K562 (cell line): ENCODE measurements at regions not wholly inside any gene's neighbourhood (a gene's known extent, or its start where the extent isn't known, plus 50 kb on each side); places are given as distances from the start of the nearest gene placed in this dataset.

ENCODE experiments used
- ATAC-seq: fragments of 200-7000 bp; cut with Tn5 transposase; 3 replicates; pipeline ENCODE4 v1.9.1; 2020; ENCODE audit warnings: moderate library complexity
- BruUV-seq: library from RNA; stranded (reverse); fragments of 400-500 nt; replicated peaks from 2 replicates; lab custom pipeline; 2021; lab: Mats Ljungman, UMichigan
- CTCF ChIA-PET: fragments of 300-600 bp; formaldehyde crosslinking; extraction: SDS; loops from one replicate; lab custom pipeline; 2021; ENCODE audit warnings: low intra/inter-chr PET ratio; lab: Yijun Ruan, JAX
- POLR2A ChIA-PET: fragments of 300-600, 350-650 bp; sonication (Branson Sonifier 250); formaldehyde crosslinking; extraction: SDS; loops from one replicate; lab custom pipeline; 2021; ENCODE audit warnings: antibody characterized with exemption, inconsistent platforms; lab: Yijun Ruan, JAX
- DNase-seq, 4 experiments: peaks; one replicate each; pipeline versions ENCODE4 v3.0.0 to v3.0.0-alpha.2; 2011 to 2018; ENCODE audit warnings: low spot score in 3 of 4, mixed read lengths in 3 of 4; ENCODE audit errors: extremely low read depth in 1 of 4
- FAIRE-seq: peaks from 2 replicates; lab custom pipeline; 2011; peaks lifted over from hg19 to GRCh38; lab: Jason Lieb, UNC
- H2AFZ ChIP-seq: 2 replicates; pipeline ENCODE4 v1.6.0; 2011; ENCODE audit warnings: low read depth, low read length, control low read depth, inconsistent platforms
- H3K27ac ChIP-seq: fragments of 200-600 bp; 3 replicates; pipeline ENCODE4 v1.8.0; 2011; ENCODE audit warnings: low read depth, mild to moderate bottlenecking, control low read depth, inconsistent platforms, low read length, moderate library complexity, mixed read lengths; ENCODE audit errors: extremely low read depth
- H3K27me3 ChIP-seq, 2 experiments: fragments of 300-600 bp in 1 of 2; 2 replicates in 1 of 2; 3 replicates in 1 of 2; pipeline versions ENCODE4 v1.6.0 to v1.8.0; 2011; ENCODE audit warnings: inconsistent platforms in 2 of 2, low read length in 2 of 2, mild to moderate bottlenecking in 1 of 2, mixed read lengths in 1 of 2, moderate library complexity in 1 of 2; ENCODE audit not compliant: control insufficient read depth in 2 of 2, insufficient read depth in 2 of 2
- H3K36me3 ChIP-seq: fragments of 300-600 bp; 3 replicates; pipeline ENCODE4 v1.8.0; 2011; ENCODE audit warnings: mild to moderate bottlenecking, low read length, inconsistent platforms; ENCODE audit not compliant: control insufficient read depth, insufficient read depth
- H3K4me1 ChIP-seq, 2 experiments: fragments of 200-600 bp in 1 of 2; replicated peaks in 1 of 2; 2 replicates in 1 of 2; 3 replicates in 1 of 2; pipeline versions ENCODE4 v1.5.1 to v1.8.0; 2011; ENCODE audit warnings: inconsistent platforms in 2 of 2, low read length in 2 of 2, mild to moderate bottlenecking in 1 of 2, mixed read lengths in 1 of 2, moderate library complexity in 1 of 2; ENCODE audit not compliant: control insufficient read depth in 2 of 2, insufficient read depth in 2 of 2
- H3K4me2 ChIP-seq: 2 replicates; pipeline ENCODE4 v1.6.1; 2011; ENCODE audit warnings: low read length, control low read depth, inconsistent platforms, mixed read lengths; ENCODE audit not compliant: insufficient read depth
- H3K4me3 ChIP-seq: fragments of 200-600 bp; sonication (generic), shearing (Covaris generic); 2 replicates; pipeline ENCODE4 v1.5.1; 2016; ENCODE audit warnings: control low read depth, inconsistent platforms
- H3K79me2 ChIP-seq: fragments of 200-600 bp; 3 replicates; pipeline ENCODE4 v1.8.0; 2011; ENCODE audit warnings: low read length, inconsistent platforms; ENCODE audit not compliant: control insufficient read depth, insufficient read depth
- H3K9ac ChIP-seq, 2 experiments: 2 replicates each; pipeline versions ENCODE4 v1.6.0 to v1.6.1; 2011; ENCODE audit warnings: low read depth in 2 of 2, low read length in 2 of 2, control low read depth in 1 of 2, inconsistent platforms in 1 of 2, mild to moderate bottlenecking in 1 of 2, mixed read lengths in 1 of 2; ENCODE audit not compliant: insufficient read depth in 1 of 2
- H3K9me1 ChIP-seq: one replicate; pipeline ENCODE4 v1.6.0; 2011; ENCODE audit warnings: inconsistent platforms, mild to moderate bottlenecking, low read length, moderate library complexity; ENCODE audit not compliant: control insufficient read depth, insufficient read depth
- H3K9me3 ChIP-seq: replicated peaks from 2 replicates; pipeline ENCODE4 v1.5.1; 2011; ENCODE audit warnings: low read depth, low read length, inconsistent platforms; ENCODE audit not compliant: control insufficient read depth, insufficient read depth
- H4K20me1 ChIP-seq: replicated peaks from 2 replicates; pipeline ENCODE4 v1.6.1; 2011; ENCODE audit warnings: low read length, inconsistent platforms, mixed read lengths; ENCODE audit not compliant: control insufficient read depth, insufficient read depth
- ARNT ChIP-seq, 2 experiments: fragments of 450-650 bp; IDR thresholded peaks; 2 replicates each; pipeline ENCODE4 v1.6.1; 2016; ENCODE audit warnings: mild to moderate bottlenecking in 1 of 2
- ATF7 ChIP-seq: fragments of 450-650 bp; IDR thresholded peaks from 2 replicates; pipeline ENCODE4 v1.7.1; 2014; ENCODE audit warnings: mild to moderate bottlenecking, moderate library complexity
- CHCHD3 ChIP-seq: fragments of 250-450 bp; sonication (Bioruptor Pico); IDR thresholded peaks from 2 replicates; pipeline ENCODE4 v2.1.2; 2022; ENCODE audit warnings: mild to moderate bottlenecking
- E4F1 ChIP-seq: fragments of 250-450 bp; sonication (Bioruptor Pico); IDR thresholded peaks from 2 replicates; pipeline ENCODE4 v1.5.0; 2021; ENCODE audit warnings: mild to moderate bottlenecking, borderline replicate concordance
- HIVEP1 ChIP-seq: fragments of 250-450 bp; sonication (Bioruptor Pico); IDR thresholded peaks from 2 replicates; pipeline ENCODE4 v1.4.0; 2020; ENCODE audit warnings: mild to moderate bottlenecking
- ZNF395 ChIP-seq: fragments of 200-800 bp; sonication (Bioruptor generic); IDR thresholded peaks from 2 replicates; pipeline ENCODE4 v1.6.1; 2017; ENCODE audit warnings: missing genetic modification characterization, missing compliant biosample characterization
- WGBS: fragments of 100-300 bp; shearing (Covaris generic); methylation state at CpG from one replicate; pipeline ENCODE4 v1.1.6; 2016; ENCODE audit warnings: low coverage, mixed read lengths; ENCODE audit not compliant: insufficient coverage; ENCODE audit errors: missing lambda C conversion rate; 5-methylcytosine and 5-hydroxymethylcytosine counted together
- in situ Hi-C: fragments of 300-500 bp; cut with MboI; formaldehyde crosslinking; loops from 4 replicates; pipeline ENCODE4 v1.15.0; 2018; ENCODE audit warnings: inconsistent platforms, mixed read lengths
- intact Hi-C: fragments of 100-400 bp; cut with micrococcal nuclease; formaldehyde crosslinking; loops from 2 replicates; pipeline ENCODE4 v1.14.2; 2022

GRCh38 chr18:28657961-28658360 is 481.0 kb upstream of the CDH2 start:
- Histone ChIP-seq H3K27ac (no peak overlapping the region), H3K27me3 (no peaks in the 10 kb centered on the region), H3K79me2 (no peaks in the 10 kb centered on the region), H3K9me1 (no peaks in the 10 kb centered on the region), H3K9ac (no peak overlapping the region), H3K36me3 (no peaks in the 10 kb centered on the region), H3K4me2 (no peak overlapping the region), H4K20me1 (no peaks in the 10 kb centered on the region), H3K9me3 (no peaks in the 10 kb centered on the region)
- POLR2A ChIA-PET, result no interaction called here
- FAIRE-seq (no peak), DNase-seq (no peak)
- in situ Hi-C loops, result no loop called here
- intact Hi-C loops, result no loop called here
- no TSS peak for BruUV-seq
- TF ChIP-seq HIVEP1 (no peak), ARNT (IDR thresholded peaks at IDR 0.05) (no peak), ATF7 (no peak)
- TF ChIP-seq, all 486 proteins: peak for 0
- Histone ChIP-seq H2AFZ (no peak overlapping the region), H3K4me1 (no peaks in the 10 kb centered on the region), H3K4me3 (no peak overlapping the region)
- WGBS, result 0% methylated on average over 1 of the region's 1 CpG
- CTCF ChIA-PET, result no interaction called here
- ATAC-seq, result no peak

GRCh38 chr18:28652654-28653053 is 475.7 kb upstream of the CDH2 start:
- Histone ChIP-seq H3K79me2 (no peaks in the 10 kb centered on the region), H3K27me3 (no peaks in the 10 kb centered on the region), H3K4me1 (no peaks in the 10 kb centered on the region), H3K9me1 (no peaks in the 10 kb centered on the region), H2AFZ (no peak overlapping the region), H3K27ac (no peak overlapping the region), H3K36me3 (no peaks in the 10 kb centered on the region), H3K4me2 (no peak overlapping the region), H4K20me1 (no peaks in the 10 kb centered on the region), H3K9ac (no peak overlapping the region), H3K9me3 (no peaks in the 10 kb centered on the region), H3K4me3 (no peak overlapping the region)
- FAIRE-seq, result no peak
- TF ChIP-seq CHCHD3 (CRISPR knock-in tag) (no peak), ZNF395 (no peak), E4F1 (CRISPR knock-in tag) (no peak)
- no TSS peak for BruUV-seq
- in situ Hi-C loops (no loop called here), intact Hi-C loops (no loop called here)
- ChIA-PET CTCF (no interaction called here), POLR2A (interaction anchor here (0.8 kb wide), 1 partner anchor 14 kb away, joined by 3 read pairs; no protein-coding TSS in a partner anchor)
- ATAC-seq, result no peak
- no peak for DNase-seq
- 0% methylated on average over 3 of the region's 3 CpGs for WGBS
